Neural cell (in vitro differentiated cells): ENCODE measurements at regions not wholly inside any gene's neighbourhood (a gene's known extent, or its start where the extent isn't known, plus 50 kb on each side); places are given as distances from the start of the nearest gene placed in this dataset.

Experiments used
- H2AFZ ChIP-seq: fragments of 200-600, 300-800 bp; sonication (generic), shearing (Covaris generic); 2 replicates; pipeline ENCODE4 v1.6.0; 2014; ENCODE audit warnings: low read depth, mild to moderate bottlenecking, antibody characterized with exemption, low read length, moderate library complexity
- H3F3A ChIP-seq: fragments of 200-600 bp; shearing (Covaris generic); 2 replicates; pipeline ENCODE4 v1.6.1; 2016; ENCODE audit warnings: mild to moderate bottlenecking, moderate library complexity, mixed read lengths, antibody characterized with exemption, low read length; ENCODE audit not compliant: insufficient read depth, poor library complexity, severe bottlenecking
- H3K27ac ChIP-seq: fragments of 200-600, 300-800 bp; sonication (generic), shearing (Covaris generic); 2 replicates; pipeline ENCODE4 v1.5.1; 2014; ENCODE audit warnings: mild to moderate bottlenecking, low read length, moderate library complexity
- H3K27me3 ChIP-seq: fragments of 300-800, 200-600 bp; sonication (generic), shearing (Covaris generic); 2 replicates; pipeline ENCODE4 v1.6.0; 2014; ENCODE audit warnings: mild to moderate bottlenecking, low read depth, low read length, moderate library complexity; ENCODE audit not compliant: insufficient read depth
- H3K36me3 ChIP-seq: fragments of 300-800, 200-600 bp; sonication (generic), shearing (Covaris generic); 2 replicates; pipeline ENCODE4 v1.5.1; 2014; ENCODE audit warnings: mild to moderate bottlenecking, antibody characterized with exemption, low read length, moderate library complexity; ENCODE audit not compliant: insufficient read depth
- H3K4me2 ChIP-seq: fragments of 300-800, 200-600 bp; sonication (generic), shearing (Covaris generic); 2 replicates; pipeline ENCODE4 v1.6.0; 2014; ENCODE audit warnings: mild to moderate bottlenecking, low read length
- H3K4me3 ChIP-seq: fragments of 300-800, 200-600 bp; sonication (generic), shearing (Covaris generic); 2 replicates; pipeline ENCODE4 v1.5.1; 2014; ENCODE audit warnings: mild to moderate bottlenecking, low read length, moderate library complexity
- H3K79me2 ChIP-seq: fragments of 200-600 bp; shearing (Covaris generic); replicated peaks from 2 replicates; pipeline ENCODE4 v1.6.0; 2014; ENCODE audit warnings: mild to moderate bottlenecking, low read length, moderate library complexity; ENCODE audit not compliant: insufficient read depth
- H3K9ac ChIP-seq: fragments of 300-800, 200-600 bp; sonication (generic), shearing (Covaris generic); 2 replicates; pipeline ENCODE4 v1.6.1; 2016; ENCODE audit warnings: mild to moderate bottlenecking, low read length, mixed read lengths
- H3K9me2 ChIP-seq: fragments of 200-600 bp; shearing (Covaris generic); 2 replicates; pipeline ENCODE4 v1.6.1; 2016; ENCODE audit warnings: mild to moderate bottlenecking, low read length, mixed read lengths; ENCODE audit not compliant: insufficient read depth
- H3K9me3 ChIP-seq: fragments of 200-600, 300-800 bp; sonication (generic), shearing (Covaris generic); 2 replicates; pipeline ENCODE4 v1.6.1; 2016; ENCODE audit warnings: mild to moderate bottlenecking, mixed run types, low read length, moderate library complexity, mixed read lengths
- H4K20me1 ChIP-seq: fragments of 200-600 bp; shearing (Covaris generic); 2 replicates; pipeline ENCODE4 v1.6.1; 2016; ENCODE audit warnings: mild to moderate bottlenecking, mixed run types; ENCODE audit not compliant: insufficient read depth
- EP300 ChIP-seq: fragments of 450-650 bp; conservative IDR thresholded peaks from 2 replicates; pipeline ENCODE4 v1.6.1; 2014; ENCODE audit warnings: antibody characterized with exemption, mild to moderate bottlenecking, moderate library complexity; ENCODE audit not compliant: poor library complexity, severe bottlenecking
- EZH2 ChIP-seq: fragments of 200-600, 300-800 bp; shearing (Covaris generic), sonication (generic); IDR thresholded peaks from 2 replicates; pipeline ENCODE4 v1.6.1; 2014; ENCODE audit warnings: antibody characterized with exemption, low read length, borderline replicate concordance, mild to moderate bottlenecking; ENCODE audit not compliant: insufficient read depth, poor library complexity, severe bottlenecking
- MXI1 ChIP-seq: fragments of 450-650 bp; conservative IDR thresholded peaks from 2 replicates; pipeline ENCODE4 v1.6.1; 2014; ENCODE audit warnings: antibody characterized with exemption, mild to moderate bottlenecking; ENCODE audit not compliant: poor library complexity, severe bottlenecking
- POLR2AphosphoS5 ChIP-seq: IDR thresholded peaks from 2 replicates; pipeline ENCODE4 v1.6.1; 2012
- RAD21 ChIP-seq: fragments of 450-650 bp; conservative IDR thresholded peaks from 2 replicates; pipeline ENCODE4 v1.6.1; 2014; ENCODE audit warnings: antibody characterized with exemption, mild to moderate bottlenecking, moderate library complexity
- SMC3 ChIP-seq: fragments of 450-650 bp; conservative IDR thresholded peaks from 2 replicates; pipeline ENCODE4 v1.6.1; 2014; ENCODE audit warnings: antibody characterized with exemption, mild to moderate bottlenecking, moderate library complexity; ENCODE audit not compliant: poor library complexity
- TAF1 ChIP-seq: IDR thresholded peaks from 2 replicates; pipeline ENCODE4 v1.6.1; 2012; ENCODE audit warnings: low read depth
- TF ChIP-seq, protein P1 (sequence below): fragments of 450-650 bp; IDR thresholded peaks from 2 replicates; pipeline ENCODE4 v1.5.1; 2014; ENCODE audit warnings: antibody characterized with exemption, mild to moderate bottlenecking, moderate library complexity; ENCODE audit not compliant: poor library complexity, severe bottlenecking
- TF ChIP-seq, protein P2 (sequence below): IDR thresholded peaks from 2 replicates; pipeline ENCODE4 v1.6.1; 2012; ENCODE audit warnings: borderline replicate concordance

DNA sequence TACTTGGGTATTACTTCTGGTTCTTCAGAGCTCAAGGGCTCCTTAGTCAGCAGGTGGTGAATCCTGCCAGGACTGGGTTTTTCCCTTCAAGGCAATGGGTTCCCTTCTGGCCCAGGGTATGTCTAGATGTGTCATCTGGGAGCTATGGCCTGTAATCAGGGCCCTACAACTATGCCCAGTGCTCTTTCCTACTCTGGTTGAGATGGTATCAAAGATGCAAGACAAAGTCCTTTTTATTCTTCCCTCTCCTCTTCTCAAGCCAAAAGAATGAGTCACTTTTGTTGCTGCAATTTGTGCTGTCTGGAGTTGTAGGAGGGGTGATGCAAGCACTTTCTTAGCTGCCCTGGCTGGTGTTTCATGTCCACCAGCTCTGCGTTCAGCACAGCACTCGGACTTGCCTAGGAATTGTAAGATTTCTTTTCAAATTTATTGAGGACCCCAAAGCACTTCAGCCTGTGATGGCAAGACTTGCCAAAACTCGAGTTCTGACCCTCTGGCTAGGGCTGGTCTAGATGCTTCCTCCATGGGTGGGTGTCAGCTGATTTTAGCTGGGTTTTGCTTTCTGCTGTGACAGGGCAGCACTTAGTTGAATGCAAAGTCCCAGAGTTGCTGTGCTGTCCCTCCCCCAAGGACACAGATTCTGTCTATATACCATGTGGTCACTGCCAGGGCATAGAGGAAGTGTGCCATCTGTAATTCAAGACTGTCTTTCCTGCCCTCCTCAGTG lies 129.2 kb upstream of the CBLB start:
- Histone ChIP-seq H3K4me3 (no peak overlapping the region), H3K27me3 (no peaks in the 10 kb centered on the region), H3K9ac (no peak overlapping the region), H3K27ac (no peak overlapping the region), H3K9me2 (no peaks in the 10 kb centered on the region), H3K36me3 (no peaks in the 10 kb centered on the region), H4K20me1 (no peaks in the 10 kb centered on the region), H3F3A (no peaks in the 10 kb centered on the region), H3K9me3 (no peaks in the 10 kb centered on the region), H3K79me2 (no peaks in the 10 kb centered on the region), H3K4me2 (no peak overlapping the region), H2AFZ (no peak overlapping the region)
- TF ChIP-seq, protein P1, sequence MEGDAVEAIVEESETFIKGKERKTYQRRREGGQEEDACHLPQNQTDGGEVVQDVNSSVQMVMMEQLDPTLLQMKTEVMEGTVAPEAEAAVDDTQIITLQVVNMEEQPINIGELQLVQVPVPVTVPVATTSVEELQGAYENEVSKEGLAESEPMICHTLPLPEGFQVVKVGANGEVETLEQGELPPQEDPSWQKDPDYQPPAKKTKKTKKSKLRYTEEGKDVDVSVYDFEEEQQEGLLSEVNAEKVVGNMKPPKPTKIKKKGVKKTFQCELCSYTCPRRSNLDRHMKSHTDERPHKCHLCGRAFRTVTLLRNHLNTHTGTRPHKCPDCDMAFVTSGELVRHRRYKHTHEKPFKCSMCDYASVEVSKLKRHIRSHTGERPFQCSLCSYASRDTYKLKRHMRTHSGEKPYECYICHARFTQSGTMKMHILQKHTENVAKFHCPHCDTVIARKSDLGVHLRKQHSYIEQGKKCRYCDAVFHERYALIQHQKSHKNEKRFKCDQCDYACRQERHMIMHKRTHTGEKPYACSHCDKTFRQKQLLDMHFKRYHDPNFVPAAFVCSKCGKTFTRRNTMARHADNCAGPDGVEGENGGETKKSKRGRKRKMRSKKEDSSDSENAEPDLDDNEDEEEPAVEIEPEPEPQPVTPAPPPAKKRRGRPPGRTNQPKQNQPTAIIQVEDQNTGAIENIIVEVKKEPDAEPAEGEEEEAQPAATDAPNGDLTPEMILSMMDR, result no peak
- TF ChIP-seq EZH2, result no peak
- TF ChIP-seq TAF1, result no peak
- TF ChIP-seq EP300, result no peak
- TF ChIP-seq RAD21, result no peak

DNA sequence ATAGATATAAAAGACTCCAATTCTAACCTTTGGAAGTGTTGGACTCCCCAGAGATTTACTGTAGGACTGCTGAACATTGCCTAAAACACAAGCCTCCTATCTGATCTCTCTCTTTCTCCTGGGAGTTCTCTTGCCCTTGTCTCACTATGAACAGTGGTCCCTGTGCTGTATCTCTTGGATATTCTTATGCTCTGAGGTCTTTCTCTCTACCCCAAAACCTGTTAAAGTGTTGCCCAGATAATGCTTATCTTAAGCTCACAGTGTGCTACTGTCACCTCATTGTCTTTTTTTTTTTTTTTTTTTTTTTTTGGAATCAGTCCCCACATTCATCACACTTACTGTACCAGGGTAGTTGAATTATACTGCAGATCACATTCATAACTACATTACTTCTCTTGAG lies 131.0 kb upstream of the CBLB start:
- H4K20me1 ChIP-seq, result no peaks in the 10 kb centered on the region
- no peak overlapping the region for H3K27ac ChIP-seq
- no peaks in the 10 kb centered on the region for H3K36me3 ChIP-seq
- no peak overlapping the region for H3K4me2 ChIP-seq
- H3K9ac ChIP-seq, result no peak overlapping the region
- no peaks in the 10 kb centered on the region for H3K9me3 ChIP-seq
- no peak overlapping the region for H3K4me3 ChIP-seq
- no peaks in the 10 kb centered on the region for H3K79me2 ChIP-seq
- TF ChIP-seq EZH2 (no peak), TAF1 (no peak), SMC3 (no peak), POLR2AphosphoS5 (no peak), RAD21 (no peak), MXI1 (no peak), EP300 (no peak)
- TF ChIP-seq, protein P1, result no peak
- TF ChIP-seq, protein P2, sequence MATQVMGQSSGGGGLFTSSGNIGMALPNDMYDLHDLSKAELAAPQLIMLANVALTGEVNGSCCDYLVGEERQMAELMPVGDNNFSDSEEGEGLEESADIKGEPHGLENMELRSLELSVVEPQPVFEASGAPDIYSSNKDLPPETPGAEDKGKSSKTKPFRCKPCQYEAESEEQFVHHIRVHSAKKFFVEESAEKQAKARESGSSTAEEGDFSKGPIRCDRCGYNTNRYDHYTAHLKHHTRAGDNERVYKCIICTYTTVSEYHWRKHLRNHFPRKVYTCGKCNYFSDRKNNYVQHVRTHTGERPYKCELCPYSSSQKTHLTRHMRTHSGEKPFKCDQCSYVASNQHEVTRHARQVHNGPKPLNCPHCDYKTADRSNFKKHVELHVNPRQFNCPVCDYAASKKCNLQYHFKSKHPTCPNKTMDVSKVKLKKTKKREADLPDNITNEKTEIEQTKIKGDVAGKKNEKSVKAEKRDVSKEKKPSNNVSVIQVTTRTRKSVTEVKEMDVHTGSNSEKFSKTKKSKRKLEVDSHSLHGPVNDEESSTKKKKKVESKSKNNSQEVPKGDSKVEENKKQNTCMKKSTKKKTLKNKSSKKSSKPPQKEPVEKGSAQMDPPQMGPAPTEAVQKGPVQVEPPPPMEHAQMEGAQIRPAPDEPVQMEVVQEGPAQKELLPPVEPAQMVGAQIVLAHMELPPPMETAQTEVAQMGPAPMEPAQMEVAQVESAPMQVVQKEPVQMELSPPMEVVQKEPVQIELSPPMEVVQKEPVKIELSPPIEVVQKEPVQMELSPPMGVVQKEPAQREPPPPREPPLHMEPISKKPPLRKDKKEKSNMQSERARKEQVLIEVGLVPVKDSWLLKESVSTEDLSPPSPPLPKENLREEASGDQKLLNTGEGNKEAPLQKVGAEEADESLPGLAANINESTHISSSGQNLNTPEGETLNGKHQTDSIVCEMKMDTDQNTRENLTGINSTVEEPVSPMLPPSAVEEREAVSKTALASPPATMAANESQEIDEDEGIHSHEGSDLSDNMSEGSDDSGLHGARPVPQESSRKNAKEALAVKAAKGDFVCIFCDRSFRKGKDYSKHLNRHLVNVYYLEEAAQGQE, result no peak
- H3K27me3 ChIP-seq, result no peaks in the 10 kb centered on the region
- no peak overlapping the region for H2AFZ ChIP-seq
- no peaks in the 10 kb centered on the region for H3F3A ChIP-seq
- no peaks in the 10 kb centered on the region for H3K9me2 ChIP-seq
